CD1c-positive myeloid dendritic cell (primary cell): ENCODE measurements at regions not wholly inside any gene's neighbourhood (a gene's known extent, or its start where the extent isn't known, plus 50 kb on each side); places are given as distances from the start of the nearest gene placed in this dataset.
"Not testable (repeated sequence)": the region's sequence is repeated elsewhere in the genome, so short reads cannot be mapped to it uniquely, and the experiment has no call there.

Experiments
- DNase-seq: peaks from one replicate; pipeline ENCODE4 v3.0.0-alpha.2; 2016; ENCODE audit errors: extremely low spot score

DNA sequence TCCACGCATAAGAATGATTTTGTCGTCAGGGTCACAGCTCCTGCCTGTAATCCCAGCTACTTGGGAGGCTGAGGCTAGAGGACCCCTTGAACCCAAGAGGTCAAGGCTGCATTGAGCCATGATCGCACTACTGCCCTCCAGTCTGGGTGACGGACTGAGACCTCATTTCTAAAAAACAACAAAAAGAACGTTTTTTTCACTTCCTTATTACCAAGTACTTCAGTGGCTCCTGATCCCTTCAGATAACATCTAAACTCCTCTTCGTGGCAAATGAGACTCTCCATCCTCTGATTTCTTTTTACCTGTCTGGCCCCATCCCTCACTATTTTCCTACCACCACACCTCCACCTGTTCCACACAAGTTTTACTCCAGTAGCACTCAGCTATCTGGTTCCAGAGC, 105.4 kb upstream of the TLK1 start:
- DNase-seq, result no peak

DNA sequence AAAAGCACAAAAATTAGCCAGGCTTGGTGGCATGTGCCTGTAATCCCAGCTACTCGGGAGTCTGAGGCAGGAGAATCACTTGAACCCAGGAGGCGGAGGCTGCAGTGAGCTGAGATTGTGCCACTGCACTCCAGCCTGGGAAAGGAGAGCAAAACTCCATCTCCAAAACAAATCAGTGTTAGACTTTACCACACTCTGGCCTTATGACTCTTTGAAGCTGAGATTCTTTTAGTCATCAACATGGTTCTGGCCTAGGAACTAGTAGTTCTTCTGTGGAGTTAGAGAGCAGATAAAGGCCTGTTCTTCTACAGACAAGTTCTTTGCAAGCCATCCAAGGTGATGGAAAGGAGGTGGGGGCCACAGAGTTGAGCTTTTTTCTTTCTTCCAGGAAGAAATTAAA, 100.8 kb upstream of the TLK1 start:
- DNase-seq, result not testable (repeated sequence)

DNA sequence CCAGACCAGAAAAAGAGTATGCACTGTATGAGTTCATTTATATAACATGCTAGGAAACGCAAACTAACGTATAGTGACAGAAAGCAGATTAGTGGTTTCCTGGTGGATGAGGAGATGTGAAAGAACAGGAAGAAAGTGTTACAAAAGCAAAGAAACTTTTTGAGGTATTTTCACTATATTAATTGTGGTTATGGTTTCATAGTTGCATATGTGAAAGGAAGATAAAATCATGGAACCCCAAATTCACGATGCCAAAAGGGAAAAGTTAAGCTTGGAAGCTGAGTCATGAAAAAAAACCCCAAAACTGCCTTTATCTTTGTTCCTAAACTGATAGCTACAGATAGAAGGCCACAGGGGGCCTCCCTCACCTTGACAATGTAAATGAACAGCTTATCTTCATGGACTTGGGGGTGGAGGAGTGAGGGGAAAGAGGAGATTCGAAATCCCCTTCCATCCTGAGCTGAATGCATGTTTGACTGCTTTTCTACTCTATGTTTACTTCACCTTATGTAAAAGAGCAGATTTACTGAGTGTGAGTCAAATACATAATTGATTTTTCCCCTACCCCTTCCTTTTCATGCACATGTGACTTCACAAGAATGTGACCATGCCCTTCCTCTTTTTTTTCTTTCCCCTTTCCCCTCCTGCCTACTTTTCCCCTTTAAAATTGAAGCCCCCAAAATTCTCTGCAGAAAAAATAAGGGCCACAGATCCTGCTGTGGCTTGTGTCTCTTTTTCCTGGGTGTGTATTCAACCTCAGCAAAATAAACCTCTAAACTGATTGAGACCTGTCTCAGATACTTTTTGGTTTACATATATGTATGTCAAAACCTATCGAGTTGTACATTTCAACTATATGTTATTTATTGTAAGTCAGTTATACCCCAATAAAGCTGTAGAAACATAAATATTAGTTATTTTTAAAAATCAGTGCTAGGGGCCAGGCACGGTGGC, 100.1 kb upstream of the TLK1 start:
- DNase-seq, result no peak

DNA sequence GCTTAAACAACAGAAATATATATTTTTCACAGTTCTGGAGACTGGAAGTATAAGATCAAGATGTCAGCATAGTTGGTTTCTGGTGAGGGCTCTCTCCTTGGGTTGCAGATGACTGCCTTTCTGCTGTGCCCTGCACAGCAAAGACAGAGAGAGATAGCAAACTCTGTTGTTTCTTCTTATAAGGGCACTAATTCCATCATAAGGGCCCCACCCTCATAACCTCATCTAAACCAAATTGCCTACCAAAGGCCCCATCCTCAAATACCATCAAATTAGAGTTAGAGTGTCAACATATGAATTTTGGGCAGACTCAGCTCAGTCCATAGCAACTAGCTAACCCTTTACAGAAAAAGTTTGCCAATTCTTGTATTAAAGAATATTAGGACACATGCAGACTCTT, 94.0 kb upstream of the TLK1 start:
- no peak for DNase-seq

DNA sequence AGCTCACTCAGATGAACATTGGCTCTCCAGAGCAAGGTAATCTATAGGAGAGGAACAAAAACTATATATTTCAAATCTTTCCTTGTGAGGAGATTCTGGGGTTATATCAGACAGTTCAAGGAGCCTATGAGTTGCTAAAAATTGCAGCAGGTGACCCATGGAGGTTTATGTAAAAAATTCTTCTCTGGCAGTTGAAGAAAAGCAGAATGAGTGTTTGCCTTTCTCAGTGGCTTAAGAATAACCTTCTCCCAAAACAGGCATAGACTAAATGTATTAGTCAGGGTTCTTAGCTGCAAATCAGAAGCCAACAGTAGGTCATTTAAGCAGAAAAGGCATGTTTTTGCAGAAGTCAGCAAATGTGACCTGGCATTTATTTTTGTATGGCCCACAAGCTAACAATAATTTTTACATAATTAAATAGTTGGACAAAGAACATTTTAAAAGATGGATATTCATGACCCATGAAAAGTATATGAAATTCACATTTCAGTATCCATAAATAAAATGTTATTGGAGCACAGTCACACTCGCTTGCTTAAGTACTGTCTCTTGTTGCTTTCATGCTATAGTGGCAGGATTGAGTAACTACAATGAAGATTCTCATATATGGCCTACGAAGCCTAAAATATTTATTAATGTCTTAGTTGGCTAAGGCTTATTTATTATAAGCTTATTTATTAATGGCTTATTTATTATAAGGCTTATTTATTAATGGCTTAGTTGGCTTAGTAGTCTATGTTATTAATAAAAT, 93.4 kb upstream of the TLK1 start:
- no peak for DNase-seq

DNA sequence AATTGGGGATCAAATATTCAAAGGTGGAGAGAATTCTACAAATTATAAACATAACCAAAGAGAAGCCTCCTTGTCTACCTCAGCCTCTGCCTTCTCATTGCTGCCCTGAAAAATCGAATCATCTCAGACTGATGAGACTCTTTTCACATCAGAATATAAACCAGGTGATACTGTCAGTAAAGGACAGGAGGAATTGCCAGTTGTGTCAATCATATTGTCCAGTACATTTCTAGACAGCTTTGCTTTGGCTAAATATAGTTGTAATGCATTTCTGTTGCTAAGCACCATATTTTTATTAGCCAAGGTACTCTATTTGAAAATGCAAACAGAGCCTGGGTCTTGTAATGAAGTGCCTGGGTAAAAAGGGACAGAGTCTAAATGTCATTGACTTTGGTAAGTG, 92.6 kb upstream of the TLK1 start:
- DNase-seq, result no peak

DNA sequence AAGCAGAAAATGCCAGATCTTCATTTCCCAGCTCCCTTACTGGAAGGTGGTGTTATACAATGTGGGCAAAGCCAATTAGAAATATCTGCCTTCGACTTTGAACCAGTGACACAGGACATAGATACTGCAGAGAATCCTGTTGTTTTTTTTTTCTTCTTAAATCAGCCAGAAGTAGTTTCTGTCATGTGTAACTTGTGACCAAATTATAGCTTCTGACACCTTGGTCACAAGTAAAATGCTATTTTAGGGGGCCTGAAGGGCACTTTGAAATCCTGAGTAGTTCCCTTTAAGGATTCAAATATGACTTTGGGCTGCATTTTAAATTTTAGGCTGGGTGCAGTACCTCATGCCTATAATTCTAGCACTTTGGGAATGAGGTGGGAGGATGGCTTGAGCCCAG, 89.0 kb upstream of the TLK1 start:
- no peak for DNase-seq

DNA sequence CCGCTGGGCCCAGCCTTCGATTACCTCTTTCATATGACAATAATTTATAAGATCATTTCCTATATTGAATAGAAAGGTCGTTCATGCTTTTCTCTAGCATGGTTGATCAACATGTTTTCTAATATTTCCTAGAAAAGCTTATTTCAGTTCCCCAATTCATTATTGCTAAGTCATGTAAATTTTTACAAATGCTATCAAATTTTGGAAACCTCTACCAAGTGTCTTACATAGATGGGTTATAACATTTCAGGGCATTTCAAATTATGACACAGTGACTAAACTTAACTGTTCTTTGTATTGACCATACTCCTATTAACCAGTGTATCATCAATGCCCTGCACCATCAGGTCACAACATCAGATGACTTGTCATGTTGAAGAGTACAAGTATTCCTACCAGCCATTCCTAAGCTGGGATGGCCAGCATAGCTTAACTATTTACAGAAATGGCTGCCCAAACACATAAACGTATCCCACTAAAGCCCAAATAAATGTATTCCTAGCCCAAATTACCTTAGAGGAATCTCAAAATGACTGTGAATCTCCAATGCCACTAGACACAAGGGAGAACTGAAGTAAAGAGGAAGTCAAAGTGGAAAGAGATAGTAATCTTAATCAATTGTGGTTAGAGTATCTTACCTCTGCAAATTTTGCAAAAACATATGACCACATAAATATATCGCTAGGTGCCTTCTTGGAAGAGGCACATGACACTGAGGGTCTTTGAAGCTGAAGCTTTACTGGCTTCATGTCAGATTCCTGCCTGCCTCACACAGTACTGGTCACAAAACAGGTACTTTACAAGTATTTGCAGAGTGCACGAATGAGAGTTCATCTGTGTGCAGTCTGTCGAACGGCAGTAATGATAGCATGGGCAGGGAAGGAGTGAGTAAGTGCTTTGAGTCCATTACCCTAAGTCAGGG, 87.3 kb upstream of the TLK1 start:
- peak; percentile 59 for DNase-seq

DNA sequence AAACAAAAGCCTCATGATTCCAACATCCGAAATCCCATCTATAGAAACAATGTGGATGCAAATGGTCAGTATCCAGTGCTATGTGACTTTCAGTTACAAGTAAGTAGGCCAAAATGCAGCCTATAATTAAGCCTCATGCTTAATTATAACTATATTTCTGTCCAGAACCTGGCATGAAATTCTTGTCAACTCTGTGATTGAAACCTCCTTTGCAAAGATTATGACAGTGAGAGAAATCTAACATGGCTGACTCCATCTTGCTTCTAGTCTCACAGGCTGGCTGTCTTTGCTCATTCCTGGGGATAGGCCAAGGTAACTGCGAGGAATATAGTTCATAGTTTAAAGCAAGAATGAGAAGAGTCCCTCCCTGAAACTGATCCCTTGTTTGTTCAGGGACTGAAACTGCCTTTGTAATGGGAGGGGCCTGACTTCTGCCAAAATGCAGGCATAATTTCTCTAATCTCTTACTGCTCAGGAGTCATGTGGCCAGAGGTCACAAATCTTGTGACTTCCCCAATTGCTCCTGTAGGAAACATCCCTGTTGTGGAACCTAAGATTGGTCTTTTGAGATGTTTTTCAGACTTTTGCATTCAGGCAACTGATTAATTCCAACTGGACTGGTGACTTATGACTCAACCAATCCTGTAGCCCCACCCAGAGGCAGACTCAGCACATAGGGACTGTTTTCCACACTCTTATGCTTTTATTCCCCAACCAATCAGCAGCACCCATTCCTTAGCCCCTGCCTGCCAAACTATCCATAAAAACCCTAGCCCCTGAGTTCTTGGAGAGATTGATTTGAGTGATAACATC, 84.5 kb upstream of the TLK1 start:
- DNase-seq, result peak; percentile 68

DNA sequence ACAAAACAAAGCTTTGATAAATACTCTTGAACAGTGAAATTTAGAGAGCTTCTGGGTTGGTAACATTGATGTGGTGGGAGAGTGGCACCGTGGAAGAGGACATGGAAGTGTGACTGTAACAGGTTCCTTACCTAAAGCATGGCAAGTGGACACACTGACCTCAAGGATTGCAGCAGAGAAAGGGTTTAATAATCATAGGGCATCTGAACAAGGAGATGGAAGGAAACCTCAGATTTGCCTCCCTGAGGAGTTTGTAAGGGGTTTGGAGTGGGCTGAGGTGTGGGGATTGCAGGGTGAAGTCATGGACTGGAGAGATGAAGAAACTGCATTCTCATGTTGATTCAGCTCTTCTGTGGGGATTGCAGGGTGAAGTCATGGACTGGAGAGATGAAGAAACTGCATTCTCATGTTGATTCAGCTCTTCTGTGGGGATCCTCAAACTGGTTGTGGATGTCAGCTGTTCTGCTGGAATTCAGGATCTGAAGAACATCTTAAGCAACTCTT, 83.8 kb upstream of the TLK1 start:
- peak; percentile 76 for DNase-seq

DNA sequence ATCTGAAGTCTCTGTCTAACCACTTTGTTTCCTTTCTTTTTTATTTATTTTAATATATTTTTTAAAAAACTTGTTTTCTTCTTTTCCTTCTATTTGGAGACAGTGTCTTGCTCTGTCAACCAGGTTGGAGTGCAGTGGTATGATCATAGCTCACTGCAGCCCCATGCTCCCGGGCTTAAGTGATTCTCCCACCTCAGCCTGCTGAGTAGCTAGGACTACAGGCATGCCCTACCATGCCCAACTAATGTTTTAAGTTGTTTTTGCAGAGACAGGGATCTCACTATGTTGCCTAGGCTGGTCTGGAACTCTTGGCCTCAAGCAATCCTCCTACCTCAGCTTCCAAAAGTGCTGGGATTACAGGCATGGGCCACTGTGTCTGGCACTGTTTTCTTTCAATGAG, 81.1 kb upstream of the TLK1 start:
- DNase-seq, result no peak

DNA sequence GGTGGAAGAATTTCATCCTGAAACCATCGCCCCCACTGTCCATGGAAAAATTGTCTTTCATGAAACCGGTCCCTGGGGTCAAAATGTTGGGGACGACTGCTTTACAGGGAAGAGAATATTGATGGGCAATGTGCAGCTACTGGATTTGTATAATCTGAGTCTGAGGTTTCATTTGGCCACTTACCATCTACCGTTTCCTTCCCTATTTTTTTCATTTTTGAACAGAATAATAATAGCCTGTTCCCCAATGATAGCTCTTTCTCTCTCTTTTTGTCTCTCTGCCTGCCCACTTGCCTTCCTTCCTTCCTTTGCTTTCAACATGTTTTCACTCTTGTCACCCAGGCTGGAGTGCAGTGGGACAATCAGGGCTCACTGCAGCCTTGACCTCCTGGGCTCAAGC, 78.3 kb upstream of the TLK1 start:
- DNase-seq, result no peak

DNA sequence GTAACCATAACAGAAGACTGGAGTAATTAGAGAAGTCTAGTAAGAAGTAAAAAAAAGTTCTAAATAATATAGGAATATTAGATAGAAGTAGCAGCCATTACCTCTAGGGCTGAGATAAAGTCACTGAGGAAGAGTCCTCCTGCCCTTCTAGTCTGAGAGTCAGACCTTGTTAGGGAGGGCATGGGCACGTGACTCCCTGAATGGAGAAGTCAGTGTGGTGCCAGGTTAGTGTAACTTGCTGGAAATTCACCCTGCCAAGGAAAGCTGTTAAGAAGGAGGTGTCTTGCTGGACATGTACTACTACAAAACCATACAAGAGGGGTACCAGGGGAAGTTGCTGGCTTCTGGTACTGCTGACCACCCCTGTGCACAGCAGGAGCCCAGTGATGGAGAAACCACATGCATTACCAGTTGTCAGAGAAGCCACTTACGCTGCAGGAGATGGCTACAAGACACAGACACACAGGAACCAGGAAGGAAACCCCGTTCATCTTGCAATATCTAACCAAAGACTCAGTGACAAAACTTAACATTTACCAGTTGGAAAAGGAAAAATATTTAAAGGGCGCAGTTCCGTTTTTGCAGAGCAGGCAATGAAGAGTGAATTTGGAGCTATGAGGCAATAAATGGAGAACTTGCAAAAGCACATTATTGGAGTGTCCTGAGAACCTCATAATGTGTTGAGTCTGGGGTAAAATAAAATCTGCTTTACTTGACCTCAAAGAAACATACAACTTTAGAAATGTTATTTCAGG, 77.2 kb upstream of the TLK1 start:
- DNase-seq, result peak; percentile 43

DNA sequence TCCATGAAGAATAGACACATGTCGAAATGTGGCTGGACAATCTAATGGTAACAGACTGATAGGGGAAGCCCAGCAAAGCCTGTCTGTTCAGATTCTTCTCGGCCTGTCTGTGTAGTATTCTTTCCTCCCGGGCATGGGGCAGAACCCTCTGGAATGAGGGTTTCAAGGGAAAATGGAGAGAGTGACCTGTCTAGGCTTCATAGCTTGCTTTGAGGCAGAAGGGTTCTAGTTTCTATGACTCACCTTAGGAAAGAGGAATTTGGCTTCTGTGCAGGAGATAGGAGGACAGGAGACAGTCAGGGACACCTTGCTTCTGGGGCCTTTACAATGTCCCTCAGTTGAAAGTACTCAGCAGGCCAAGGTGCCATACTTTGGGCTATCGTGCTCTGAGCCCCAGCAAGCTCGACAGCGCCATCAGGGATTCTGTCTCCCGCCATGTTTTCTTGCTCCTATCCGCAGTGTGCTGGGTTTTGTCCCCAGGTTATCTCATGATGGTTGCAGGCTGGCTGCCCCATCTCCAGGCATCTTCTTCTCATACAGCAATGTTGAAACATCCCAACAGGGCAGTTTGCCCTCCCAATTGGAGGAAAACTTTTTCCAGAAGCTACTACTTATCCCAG, 74.7 kb upstream of the TLK1 start:
- DNase-seq, result no peak

DNA sequence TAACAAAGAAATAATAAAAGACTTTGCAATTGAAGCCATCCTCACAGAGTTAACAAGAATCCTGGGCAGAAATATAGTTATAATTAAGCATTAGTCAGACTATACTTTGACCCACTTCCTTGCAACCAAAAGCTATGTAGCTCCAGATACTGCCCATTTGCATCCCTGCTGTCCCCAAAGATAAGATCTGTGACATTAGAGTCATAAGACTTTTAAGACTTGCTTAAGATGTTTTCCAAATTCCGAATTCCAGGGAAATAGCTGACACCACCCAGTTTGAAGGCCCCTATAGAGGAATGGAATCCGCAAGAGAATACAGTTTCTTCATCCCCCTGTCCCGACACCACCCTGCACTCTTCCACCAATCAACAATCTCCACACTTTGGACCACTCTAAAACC, 69.5 kb upstream of the TLK1 start:
- DNase-seq, result no peak

DNA sequence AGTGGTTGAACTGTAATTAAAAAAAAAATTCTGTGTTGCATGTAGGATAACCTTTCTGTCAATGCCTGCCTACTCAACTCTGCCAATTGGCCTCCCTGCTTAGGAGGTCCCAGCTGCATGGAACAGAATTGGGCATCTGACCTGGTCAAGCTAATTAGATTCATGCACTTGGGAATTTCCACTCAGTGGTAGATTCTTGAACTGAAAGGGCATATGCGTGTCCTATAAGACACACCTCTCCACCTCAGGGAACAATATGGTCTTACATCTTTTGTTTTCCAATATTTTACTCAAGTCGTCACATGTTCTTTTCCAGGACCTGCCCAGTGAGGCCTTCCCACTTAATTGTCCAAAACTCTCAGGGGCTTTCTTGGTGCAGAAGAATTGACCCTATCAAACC, 68.1 kb upstream of the TLK1 start:
- no peak for DNase-seq

DNA sequence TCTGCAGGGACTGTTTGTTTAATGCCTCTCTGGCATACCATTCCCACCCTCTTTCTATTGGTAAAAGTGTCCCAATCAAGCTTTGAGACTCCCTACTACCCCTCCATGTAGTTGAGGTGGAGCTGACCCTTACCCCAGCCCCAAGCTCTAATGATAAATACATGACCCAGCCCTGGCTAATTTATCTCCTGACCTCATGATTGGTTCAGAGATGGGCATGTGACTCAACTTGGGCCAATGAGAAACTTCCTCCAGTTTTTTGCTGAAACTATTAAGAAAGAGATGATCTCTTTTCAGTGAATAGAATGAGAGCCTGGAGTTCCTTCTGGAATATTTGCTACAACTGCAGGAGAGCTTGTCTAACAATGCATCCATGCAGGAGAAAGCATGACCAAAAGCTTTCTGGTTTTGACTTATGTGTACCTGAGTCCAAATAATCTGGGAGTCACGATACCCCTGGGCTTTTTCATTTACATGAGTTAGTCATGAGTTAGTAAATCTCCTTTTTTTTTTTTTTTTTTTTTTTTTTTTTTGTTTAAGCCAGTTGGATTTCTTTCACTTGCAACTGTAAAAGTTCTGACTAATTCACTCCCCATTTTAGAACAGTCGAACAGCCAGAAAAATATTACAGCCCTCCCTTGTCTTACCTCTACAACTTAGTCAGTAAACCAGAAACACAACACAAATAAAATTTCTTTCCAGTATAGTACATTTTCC, 66.5 kb upstream of the TLK1 start:
- DNase-seq, result no peak

DNA sequence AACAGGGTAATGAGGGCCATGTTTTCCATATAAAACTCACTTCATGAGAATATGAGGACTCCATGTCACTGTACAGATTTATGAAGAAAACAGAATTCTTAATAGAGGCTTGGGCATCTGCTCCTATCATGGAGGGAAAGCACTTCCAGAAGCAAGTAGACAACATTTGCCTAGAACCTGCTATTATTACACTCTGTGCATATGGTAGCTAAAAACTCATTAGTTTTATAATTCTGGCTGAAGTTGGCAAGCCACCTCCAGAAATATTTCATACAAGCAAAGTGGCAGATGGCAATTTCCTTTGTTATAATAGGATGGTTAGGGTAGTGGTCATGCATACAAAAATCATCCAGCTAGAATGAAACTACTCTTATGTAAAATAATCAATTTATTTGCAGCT, 65.8 kb upstream of the TLK1 start:
- no peak for DNase-seq

DNA sequence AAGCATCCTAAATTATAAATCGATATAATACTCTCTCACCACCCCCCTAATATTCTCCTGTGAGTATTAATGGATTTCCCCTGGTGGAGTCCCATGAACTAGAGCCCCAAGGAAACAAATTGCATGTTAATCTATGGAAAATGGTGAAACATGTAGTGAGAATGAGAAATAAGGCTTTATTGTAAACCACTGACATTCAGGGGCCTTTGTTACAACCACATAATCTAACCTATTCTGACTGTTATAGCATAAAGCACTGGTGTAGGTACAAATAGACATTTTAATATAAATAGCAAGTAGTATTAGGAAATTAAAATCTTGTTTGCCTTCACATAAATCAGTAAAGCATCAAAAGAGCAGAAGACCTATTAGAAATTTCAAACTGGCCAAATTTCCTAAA, 65.3 kb upstream of the TLK1 start:
- DNase-seq, result no peak
